AG04450 (cell line): ENCODE measurements at regions not wholly inside any gene's neighbourhood (a gene's known extent, or its start where the extent isn't known, plus 50 kb on each side); places are given as distances from the start of the nearest gene placed in this dataset.

ENCODE experiments used
- CTCF ChIA-PET: fragments of 300-600, 350-600 bp; formaldehyde crosslinking; extraction: SDS; loops from one replicate; lab custom pipeline; 2022; ENCODE audit warnings: antibody characterized with exemption, inconsistent platforms; lab: Charles Lee
- POLR2A ChIA-PET: fragments of 350-600 bp; formaldehyde crosslinking; extraction: SDS; loops from one replicate; lab custom pipeline; 2021; ENCODE audit warnings: antibody characterized with exemption, inconsistent platforms; lab: Yijun Ruan, JAX
- DNase-seq: peaks from one replicate; pipeline ENCODE4 v3.0.0-alpha.2; 2011; ENCODE audit warnings: low read depth, low spot score
- H3K27ac ChIP-seq: one replicate; pipeline ENCODE4 v1.5.1; 2012; ENCODE audit warnings: low read depth, low read length, control low read depth
- H3K27me3 ChIP-seq: one replicate; pipeline ENCODE4 v1.6.0; 2012; ENCODE audit warnings: low read length; ENCODE audit not compliant: control insufficient read depth, insufficient read depth
- H3K4me3 ChIP-seq: 2 replicates; pipeline ENCODE4 v1.5.1; 2011; ENCODE audit warnings: mild to moderate bottlenecking, low read depth, low read length, control low read depth
- H3K9me3 ChIP-seq: 2 replicates; pipeline ENCODE4 v1.5.1; 2012; ENCODE audit warnings: low read length; ENCODE audit not compliant: control insufficient read depth, insufficient read depth
- TF ChIP-seq, protein P1 (sequence below): IDR thresholded peaks from 2 replicates; pipeline ENCODE4 v1.5.1; 2011; ENCODE audit warnings: low read depth, low read length, control low read depth, inconsistent platforms

DNA sequence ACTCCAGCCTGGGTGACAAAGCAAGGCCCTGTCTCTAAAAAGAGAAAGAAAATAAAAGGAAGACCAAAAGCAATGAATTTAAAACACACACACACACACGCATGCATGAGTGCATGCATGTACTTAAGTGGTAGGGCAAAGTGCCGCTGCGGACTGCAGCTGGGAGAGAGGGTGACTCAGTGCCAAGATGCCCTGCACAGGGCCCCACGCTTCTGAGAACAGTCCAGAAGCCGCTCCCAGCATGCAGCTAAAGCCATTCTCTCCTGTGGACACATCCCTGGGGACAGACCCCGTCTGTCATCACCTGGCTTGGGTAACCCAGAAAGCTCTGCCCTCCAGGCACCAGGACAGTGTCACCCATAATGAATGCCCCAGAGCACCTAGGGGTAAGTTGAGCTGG is 61.0 kb upstream of the MYL10 start:
- Histone ChIP-seq H3K9me3 (no peaks in the 10 kb centered on the region), H3K27ac (no peak overlapping the region), H3K27me3 (peaks cover 4% of the 10 kb centered on the region), H3K4me3 (no peak overlapping the region)
- POLR2A ChIA-PET = no interaction called here
- CTCF ChIA-PET = interaction anchor here (1.1 to 2.0 kb wide), 3 partner anchors 15 to 547 kb away, joined by 3 to 11 read pairs (median 4); no protein-coding TSS in a partner anchor
- no peak for DNase-seq
- TF ChIP-seq, protein P1, sequence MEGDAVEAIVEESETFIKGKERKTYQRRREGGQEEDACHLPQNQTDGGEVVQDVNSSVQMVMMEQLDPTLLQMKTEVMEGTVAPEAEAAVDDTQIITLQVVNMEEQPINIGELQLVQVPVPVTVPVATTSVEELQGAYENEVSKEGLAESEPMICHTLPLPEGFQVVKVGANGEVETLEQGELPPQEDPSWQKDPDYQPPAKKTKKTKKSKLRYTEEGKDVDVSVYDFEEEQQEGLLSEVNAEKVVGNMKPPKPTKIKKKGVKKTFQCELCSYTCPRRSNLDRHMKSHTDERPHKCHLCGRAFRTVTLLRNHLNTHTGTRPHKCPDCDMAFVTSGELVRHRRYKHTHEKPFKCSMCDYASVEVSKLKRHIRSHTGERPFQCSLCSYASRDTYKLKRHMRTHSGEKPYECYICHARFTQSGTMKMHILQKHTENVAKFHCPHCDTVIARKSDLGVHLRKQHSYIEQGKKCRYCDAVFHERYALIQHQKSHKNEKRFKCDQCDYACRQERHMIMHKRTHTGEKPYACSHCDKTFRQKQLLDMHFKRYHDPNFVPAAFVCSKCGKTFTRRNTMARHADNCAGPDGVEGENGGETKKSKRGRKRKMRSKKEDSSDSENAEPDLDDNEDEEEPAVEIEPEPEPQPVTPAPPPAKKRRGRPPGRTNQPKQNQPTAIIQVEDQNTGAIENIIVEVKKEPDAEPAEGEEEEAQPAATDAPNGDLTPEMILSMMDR = no peak

GRCh38 chr7:101691822-101692384 is 62.8 kb upstream of the MYL10 start:
- CTCF ChIA-PET = no interaction called here
- POLR2A ChIA-PET = no interaction called here
- no peak overlapping the region for H3K4me3 ChIP-seq
- DNase-seq = no peak
- H3K27me3 ChIP-seq = peaks cover 6% of the 10 kb centered on the region
- no peak overlapping the region for H3K27ac ChIP-seq
- no peaks in the 10 kb centered on the region for H3K9me3 ChIP-seq
- TF ChIP-seq, protein P1 = no peak

DNA sequence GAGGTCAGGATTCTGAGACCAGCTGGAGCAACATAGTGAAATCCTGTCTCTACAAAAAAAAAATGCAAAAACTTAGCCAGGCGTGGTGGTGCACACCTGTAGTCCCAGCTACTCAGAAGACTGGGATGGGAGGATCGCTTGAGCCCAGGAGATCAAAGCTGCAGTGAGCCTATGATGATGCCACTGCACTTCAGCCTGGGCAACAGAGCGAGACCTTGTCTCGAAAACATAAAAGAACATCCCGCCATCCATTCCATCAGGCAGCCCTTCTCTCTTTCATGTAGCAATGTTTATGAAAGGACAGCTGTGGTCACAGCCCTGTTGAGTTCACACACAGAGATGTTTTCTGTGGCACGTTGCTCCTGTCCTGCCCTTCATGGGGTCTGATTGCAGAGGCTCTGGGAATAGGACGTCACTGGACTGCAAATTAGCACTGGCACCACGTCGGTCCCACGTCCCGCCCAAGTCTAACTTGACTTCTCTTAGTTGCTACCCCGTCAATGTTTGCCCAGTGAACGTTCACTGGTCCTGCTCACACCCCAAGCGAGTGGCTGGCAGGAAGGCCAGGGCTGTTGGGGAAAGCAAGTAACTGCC is 64.5 kb upstream of the MYL10 start:
- no peak for DNase-seq
- ChIA-PET POLR2A (no interaction called here), CTCF (interaction anchor here (0.7 kb wide), 1 partner anchor 179 kb away, joined by 3 read pairs; no protein-coding TSS in a partner anchor)

GRCh38 chr7:101698964-101699363 is 69.9 kb upstream of the MYL10 start:
- Histone ChIP-seq H3K27me3 (peaks cover 33% of the 10 kb centered on the region), H3K4me3 (no peak overlapping the region), H3K27ac (no peak overlapping the region), H3K9me3 (no peaks in the 10 kb centered on the region)
- CTCF ChIA-PET = no interaction called here
- TF ChIP-seq, protein P1 = no peak
- no peak for DNase-seq
- POLR2A ChIA-PET = interaction anchor here (0.7 kb wide), 1 partner anchor 17 kb away, joined by 3 read pairs; no protein-coding TSS in a partner anchor

More for the DNA sequence above, 64.5 kb upstream of the MYL10 start:
- no peaks in the 10 kb centered on the region for H3K9me3 ChIP-seq
- H3K27ac ChIP-seq = no peak overlapping the region
- TF ChIP-seq, protein P1 = no peak
- H3K27me3 ChIP-seq = peaks cover 15% of the 10 kb centered on the region
- H3K4me3 ChIP-seq = no peak overlapping the region

GRCh38 chr7:101699399-101699798 is 70.3 kb upstream of the MYL10 start:
- TF ChIP-seq, protein P1 = no peak
- ChIA-PET CTCF (no interaction called here), POLR2A (interaction anchor here (0.7 kb wide), 1 partner anchor 18 kb away, joined by 3 read pairs; no protein-coding TSS in a partner anchor)
- Histone ChIP-seq H3K27ac (no peak overlapping the region), H3K4me3 (no peak overlapping the region), H3K27me3 (peaks cover 33% of the 10 kb centered on the region), H3K9me3 (no peaks in the 10 kb centered on the region)
- no peak for DNase-seq
